PC-9 (cell line): ENCODE measurements at regions not wholly inside any gene's neighbourhood (a gene's known extent, or its start where the extent isn't known, plus 50 kb on each side); places are given as distances from the start of the nearest gene placed in this dataset.

ENCODE experiments used
- BruUV-seq: library from RNA; stranded (reverse); fragments of 400-500 nt; replicated peaks from 2 replicates; lab custom pipeline; 2021; lab: Mats Ljungman, UMichigan
- CTCF ChIA-PET: fragments of 300-600 bp; sonication (Branson Sonifier 250); formaldehyde crosslinking; loops from one replicate; lab custom pipeline; 2022; ENCODE audit warnings: antibody characterized with exemption; lab: Charles Lee
- POLR2A ChIA-PET: fragments of 300-600 bp; sonication (Branson Sonifier 250); formaldehyde crosslinking; loops from one replicate; lab custom pipeline; 2022; ENCODE audit warnings: antibody characterized with exemption; ENCODE audit not compliant: unreplicated experiment; lab: Charles Lee
- DNase-seq, 2 experiments: peaks; one replicate each; pipeline versions ENCODE4 v3.0.0 to v3.0.0-alpha.2; 2015 to 2022; ENCODE audit warnings: mixed read lengths in 1 of 2
- H2AFZ ChIP-seq: fragments of 200-600 bp; sonication (generic); 2 replicates; pipeline ENCODE4 v1.8.1; 2017; ENCODE audit warnings: antibody characterized with exemption
- H3F3A ChIP-seq: fragments of 200-600 bp; sonication (generic); 2 replicates; pipeline ENCODE4 v1.8.1; 2017; ENCODE audit warnings: antibody characterized with exemption, mild to moderate bottlenecking, low read depth; ENCODE audit not compliant: insufficient read depth
- H3K27ac ChIP-seq: fragments of 200-600 bp; sonication (generic); 2 replicates; pipeline ENCODE4 v1.6.1; 2016; ENCODE audit warnings: mixed run types
- H3K27me3 ChIP-seq: fragments of 200-600 bp; sonication (generic); 2 replicates; pipeline ENCODE4 v1.6.1; 2016; ENCODE audit warnings: low read depth, mixed run types; ENCODE audit not compliant: insufficient read depth
- H3K36me3 ChIP-seq: fragments of 200-600 bp; sonication (generic); 2 replicates; pipeline ENCODE4 v1.6.1; 2016; ENCODE audit warnings: low read depth, mixed run types
- H3K4me1 ChIP-seq: fragments of 200-600 bp; sonication (generic); replicated peaks from 2 replicates; pipeline ENCODE4 v1.6.1; 2016; ENCODE audit warnings: mixed run types; ENCODE audit not compliant: insufficient read depth
- H3K4me2 ChIP-seq: fragments of 200-600 bp; sonication (generic); 2 replicates; pipeline ENCODE4 v1.6.1; 2017; ENCODE audit warnings: mixed run types
- H3K4me3 ChIP-seq: fragments of 200-600 bp; sonication (generic); 2 replicates; pipeline ENCODE4 v1.6.1; 2016; ENCODE audit warnings: mixed run types
- H3K79me2 ChIP-seq: fragments of 200-600 bp; sonication (generic); 2 replicates; pipeline ENCODE4 v1.6.1; 2017; ENCODE audit warnings: low read depth, mixed run types
- H3K9me2 ChIP-seq: fragments of 200-600 bp; sonication (generic); 2 replicates; pipeline ENCODE4 v1.8.1; 2017; ENCODE audit warnings: mild to moderate bottlenecking; ENCODE audit not compliant: insufficient read depth
- H3K9me3 ChIP-seq: fragments of 200-600 bp; sonication (generic); 2 replicates; pipeline ENCODE4 v1.8.1; 2016; ENCODE audit warnings: low read depth; ENCODE audit not compliant: insufficient read depth
- H4K20me1 ChIP-seq: fragments of 200-600 bp; sonication (generic); 2 replicates; pipeline ENCODE4 v1.8.1; 2017; ENCODE audit not compliant: insufficient read depth
- CTCF ChIP-seq: fragments of 200-600 bp; sonication (generic); conservative IDR thresholded peaks from 2 replicates; pipeline ENCODE4 v1.6.1; 2017; ENCODE audit warnings: mixed run types, antibody characterized with exemption, mild to moderate bottlenecking, moderate library complexity
- EZH2 ChIP-seq: fragments of 200-600 bp; sonication (generic); IDR thresholded peaks from 2 replicates; pipeline ENCODE4 v1.8.0; 2017; ENCODE audit warnings: antibody characterized with exemption, low read depth
- intact Hi-C: fragments of 100-400 bp; cut with micrococcal nuclease; formaldehyde crosslinking; loops from one replicate; pipeline ENCODE4 v1.10.0; 2022; ENCODE audit not compliant: unreplicated experiment

GRCh38 chr5:89087551-89088318, 204.8 kb upstream of the MEF2C start:
- Histone ChIP-seq H3K4me1 (no peaks in the 10 kb centered on the region), H3K27ac (no peak overlapping the region), H3F3A (no peaks in the 10 kb centered on the region), H3K4me3 (no peak overlapping the region), H3K79me2 (no peaks in the 10 kb centered on the region), H3K9me2 (no peaks in the 10 kb centered on the region), H3K9me3 (no peaks in the 10 kb centered on the region), H3K4me2 (no peak overlapping the region), H2AFZ (0 out of 2 replicates have a peak overlapping the region, but pooled peaks have one; percentile 8), H4K20me1 (no peaks in the 10 kb centered on the region), H3K36me3 (no peaks in the 10 kb centered on the region), H3K27me3 (no peaks in the 10 kb centered on the region)
- TF ChIP-seq CTCF, result no peak
- ChIA-PET POLR2A (no interaction called here), CTCF (no interaction called here)
- no peak for DNase-seq
- intact Hi-C loops, result no loop called here
- BruUV-seq, result no TSS peak

- Histone ChIP-seq H3K9me2 (no peaks in the 10 kb centered on the region), H2AFZ (no peak overlapping the region), H3K27ac (no peak overlapping the region), H3K4me1 (no peaks in the 10 kb centered on the region), H3K9me3 (no peaks in the 10 kb centered on the region), H3K27me3 (no peaks in the 10 kb centered on the region), H3K4me2 (no peak overlapping the region), H3K79me2 (no peaks in the 10 kb centered on the region), H4K20me1 (no peaks in the 10 kb centered on the region), H3K4me3 (no peak overlapping the region), H3F3A (no peaks in the 10 kb centered on the region), H3K36me3 (no peaks in the 10 kb centered on the region)
- no TSS peak for BruUV-seq
- TF ChIP-seq EZH2 (no peak), CTCF (no peak)
- CTCF ChIA-PET, result no interaction called here
- no peak for DNase-seq
- POLR2A ChIA-PET, result no interaction called here
- intact Hi-C loops, result no loop called here
Observed at GRCh38 chr5:89087128-89087527, 204.1 kb upstream of the MEF2C start.

- ChIA-PET CTCF (no interaction called here), POLR2A (no interaction called here)
- TF ChIP-seq EZH2, result no peak
- no peak for TF ChIP-seq CTCF
- Histone ChIP-seq H2AFZ (no peak overlapping the region), H3K27me3 (no peaks in the 10 kb centered on the region), H4K20me1 (no peaks in the 10 kb centered on the region), H3K9me2 (no peaks in the 10 kb centered on the region), H3F3A (no peaks in the 10 kb centered on the region), H3K36me3 (no peaks in the 10 kb centered on the region), H3K79me2 (no peaks in the 10 kb centered on the region), H3K4me1 (no peaks in the 10 kb centered on the region), H3K4me2 (no peak overlapping the region), H3K27ac (no peak overlapping the region), H3K4me3 (no peak overlapping the region), H3K9me3 (no peaks in the 10 kb centered on the region)
- intact Hi-C loops, result no loop called here
- BruUV-seq, result no TSS peak
- DNase-seq, result no peak
Observed at GRCh38 chr5:89086390-89087086, 203.6 kb upstream of the MEF2C start.
